Ishikawa (cell line): ENCODE measurements at regions not wholly inside any gene's neighbourhood (a gene's known extent, or its start where the extent isn't known, plus 50 kb on each side); places are given as distances from the start of the nearest gene placed in this dataset.

Source experiments
- CEBPB ChIP-seq: IDR thresholded peaks from 2 replicates; pipeline ENCODE4 v1.6.1; 2012
- EP300 ChIP-seq: IDR thresholded peaks from 2 replicates; pipeline ENCODE4 v1.6.1; 2012; ENCODE audit warnings: borderline replicate concordance
- MAX ChIP-seq: IDR thresholded peaks from 2 replicates; pipeline ENCODE4 v1.6.1; 2012
- NFIC ChIP-seq: IDR thresholded peaks from 2 replicates; pipeline ENCODE4 v1.6.1; 2012
- RAD21 ChIP-seq: IDR thresholded peaks from 2 replicates; pipeline ENCODE4 v1.6.1; 2012; ENCODE audit warnings: low read depth
- TAF1 ChIP-seq: IDR thresholded peaks from 2 replicates; pipeline ENCODE4 v1.6.1; 2012; ENCODE audit warnings: low read depth, mild to moderate bottlenecking
- USF1 ChIP-seq: IDR thresholded peaks from 2 replicates; pipeline ENCODE4 v1.6.1; 2012
- TF ChIP-seq, protein P1 (sequence below): IDR thresholded peaks from 2 replicates; pipeline ENCODE4 v1.6.1; 2012; ENCODE audit warnings: low read depth, mild to moderate bottlenecking

- TF ChIP-seq CEBPB (no peak), USF1 (no peak), EP300 (no peak), MAX (no peak), NFIC (no peak), TAF1 (no peak), RAD21 (no peak)
- TF ChIP-seq, protein P1, sequence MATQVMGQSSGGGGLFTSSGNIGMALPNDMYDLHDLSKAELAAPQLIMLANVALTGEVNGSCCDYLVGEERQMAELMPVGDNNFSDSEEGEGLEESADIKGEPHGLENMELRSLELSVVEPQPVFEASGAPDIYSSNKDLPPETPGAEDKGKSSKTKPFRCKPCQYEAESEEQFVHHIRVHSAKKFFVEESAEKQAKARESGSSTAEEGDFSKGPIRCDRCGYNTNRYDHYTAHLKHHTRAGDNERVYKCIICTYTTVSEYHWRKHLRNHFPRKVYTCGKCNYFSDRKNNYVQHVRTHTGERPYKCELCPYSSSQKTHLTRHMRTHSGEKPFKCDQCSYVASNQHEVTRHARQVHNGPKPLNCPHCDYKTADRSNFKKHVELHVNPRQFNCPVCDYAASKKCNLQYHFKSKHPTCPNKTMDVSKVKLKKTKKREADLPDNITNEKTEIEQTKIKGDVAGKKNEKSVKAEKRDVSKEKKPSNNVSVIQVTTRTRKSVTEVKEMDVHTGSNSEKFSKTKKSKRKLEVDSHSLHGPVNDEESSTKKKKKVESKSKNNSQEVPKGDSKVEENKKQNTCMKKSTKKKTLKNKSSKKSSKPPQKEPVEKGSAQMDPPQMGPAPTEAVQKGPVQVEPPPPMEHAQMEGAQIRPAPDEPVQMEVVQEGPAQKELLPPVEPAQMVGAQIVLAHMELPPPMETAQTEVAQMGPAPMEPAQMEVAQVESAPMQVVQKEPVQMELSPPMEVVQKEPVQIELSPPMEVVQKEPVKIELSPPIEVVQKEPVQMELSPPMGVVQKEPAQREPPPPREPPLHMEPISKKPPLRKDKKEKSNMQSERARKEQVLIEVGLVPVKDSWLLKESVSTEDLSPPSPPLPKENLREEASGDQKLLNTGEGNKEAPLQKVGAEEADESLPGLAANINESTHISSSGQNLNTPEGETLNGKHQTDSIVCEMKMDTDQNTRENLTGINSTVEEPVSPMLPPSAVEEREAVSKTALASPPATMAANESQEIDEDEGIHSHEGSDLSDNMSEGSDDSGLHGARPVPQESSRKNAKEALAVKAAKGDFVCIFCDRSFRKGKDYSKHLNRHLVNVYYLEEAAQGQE, result no peak
Measured at GRCh38 chr19:13579388-13580060, 73.2 kb upstream of the CACNA1A start.
